ENCODE measurements at regions not wholly inside any gene's neighbourhood (a gene's known extent, or its start where the extent isn't known, plus 50 kb on each side); places are given as distances from the start of the nearest gene placed in this dataset.

- Histone ChIP-seq H3K9me3 (ENCODE audit: control insufficient read depth, low read depth, low read length) (no peaks in the 10 kb centered on the region), H4K20me1 (ENCODE audit: control insufficient read depth, extremely low read depth, insufficient read depth, low read length) (no peaks in the 10 kb centered on the region), H3K4me3 (ENCODE audit: control insufficient read depth in 2 of 3, extremely low read depth in 1 of 3, insufficient read depth in 2 of 3, low read depth in 1 of 3, low read length in 3 of 3) (no peak overlapping the region), H2AFZ (ENCODE audit: control insufficient read depth, low read length) (no peak overlapping the region), H3K9ac (ENCODE audit: control insufficient read depth, extremely low read depth, insufficient read depth, low read length) (no peak overlapping the region), H3K4me2 (ENCODE audit: control insufficient read depth, extremely low read depth, insufficient read depth, low read depth, low read length) (no peak overlapping the region), H3K27ac (ENCODE audit: control insufficient read depth, insufficient read depth, low read length) (no peak overlapping the region), H3K27me3 (ENCODE audit: control insufficient read depth, extremely low read depth, insufficient read depth, low read length) (no peaks in the 10 kb centered on the region), H3K36me3 (ENCODE audit: control insufficient read depth in 2 of 2, extremely low read depth in 1 of 2, insufficient read depth in 2 of 2, low read length in 2 of 2) (no peaks in the 10 kb centered on the region), H3K4me1 (ENCODE audit: control insufficient read depth, extremely low read depth, insufficient read depth, low read length) (peaks cover 8% of the 10 kb centered on the region), H3K9me1 (ENCODE audit: control insufficient read depth, extremely low read depth, insufficient read depth, low read length) (no peaks in the 10 kb centered on the region), H3K79me2 (ENCODE audit: control insufficient read depth, insufficient read depth, low read length) (no peaks in the 10 kb centered on the region)
- no peak for DNase-seq (ENCODE audit: low read depth, low spot score)
- FAIRE-seq, result no peak
- dilution Hi-C loops (cut with MboI; ENCODE audit: extremely low pct_ligation_motif_present, low sequenced_read_pairs), result no loop called here
- TF ChIP-seq, protein P1, sequence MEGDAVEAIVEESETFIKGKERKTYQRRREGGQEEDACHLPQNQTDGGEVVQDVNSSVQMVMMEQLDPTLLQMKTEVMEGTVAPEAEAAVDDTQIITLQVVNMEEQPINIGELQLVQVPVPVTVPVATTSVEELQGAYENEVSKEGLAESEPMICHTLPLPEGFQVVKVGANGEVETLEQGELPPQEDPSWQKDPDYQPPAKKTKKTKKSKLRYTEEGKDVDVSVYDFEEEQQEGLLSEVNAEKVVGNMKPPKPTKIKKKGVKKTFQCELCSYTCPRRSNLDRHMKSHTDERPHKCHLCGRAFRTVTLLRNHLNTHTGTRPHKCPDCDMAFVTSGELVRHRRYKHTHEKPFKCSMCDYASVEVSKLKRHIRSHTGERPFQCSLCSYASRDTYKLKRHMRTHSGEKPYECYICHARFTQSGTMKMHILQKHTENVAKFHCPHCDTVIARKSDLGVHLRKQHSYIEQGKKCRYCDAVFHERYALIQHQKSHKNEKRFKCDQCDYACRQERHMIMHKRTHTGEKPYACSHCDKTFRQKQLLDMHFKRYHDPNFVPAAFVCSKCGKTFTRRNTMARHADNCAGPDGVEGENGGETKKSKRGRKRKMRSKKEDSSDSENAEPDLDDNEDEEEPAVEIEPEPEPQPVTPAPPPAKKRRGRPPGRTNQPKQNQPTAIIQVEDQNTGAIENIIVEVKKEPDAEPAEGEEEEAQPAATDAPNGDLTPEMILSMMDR (optimal IDR thresholded peaks at IDR 0.05 in 1 of 3, IDR thresholded peaks at IDR 0.05 in 1 of 3, conservative IDR thresholded peaks at IDR 0.05 in 1 of 3; ENCODE audit: extremely low read depth in 1 of 3, insufficient read depth in 2 of 3, low read length in 3 of 3), result no peak
- TF ChIP-seq EZH2 (IDR thresholded peaks at IDR 0.05; ENCODE audit: low read length), result no peak
Measured at GRCh38 chr4:40686081-40686913, 56.6 kb upstream of the RBM47 start.

DNA sequence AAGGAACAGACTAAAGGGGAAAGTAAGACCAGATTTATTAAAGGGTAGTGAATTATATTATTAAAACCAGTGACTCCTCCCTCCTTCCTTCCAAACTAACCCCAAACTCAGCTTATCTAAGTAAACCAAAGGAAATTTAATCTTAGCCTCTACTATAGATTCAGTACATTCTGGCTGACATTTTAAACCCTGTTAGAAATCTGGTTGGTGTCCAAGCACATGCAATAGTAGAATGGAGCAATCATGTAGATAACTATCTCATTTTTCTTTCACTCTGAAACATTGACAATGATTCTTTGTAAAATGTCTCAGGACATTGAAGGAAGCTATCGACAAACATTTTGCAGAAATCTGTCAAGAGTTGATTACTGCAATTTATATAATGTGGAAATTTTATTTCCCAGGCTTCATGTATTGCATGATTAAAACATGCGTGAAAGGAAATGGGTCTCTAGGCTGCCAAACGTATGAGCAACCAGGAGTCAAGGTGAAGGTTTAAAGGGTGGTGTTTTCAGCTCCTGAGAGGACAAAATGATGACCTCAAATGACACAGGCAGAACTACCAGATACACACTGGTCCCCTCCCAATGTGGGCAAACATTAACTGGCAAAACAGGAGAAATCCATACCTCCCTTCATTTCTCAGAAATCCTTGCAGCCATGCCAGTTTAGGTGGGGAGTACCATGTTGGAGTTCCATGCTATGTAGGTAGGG, 58.2 kb upstream of the RBM47 start:
- no peak overlapping the region for H2AFZ ChIP-seq (ENCODE audit: control insufficient read depth, low read length)
- H4K20me1 ChIP-seq (ENCODE audit: control insufficient read depth, extremely low read depth, insufficient read depth, low read length), result no peaks in the 10 kb centered on the region
- TF ChIP-seq, protein P1 (optimal IDR thresholded peaks at IDR 0.05 in 1 of 3, IDR thresholded peaks at IDR 0.05 in 1 of 3, conservative IDR thresholded peaks at IDR 0.05 in 1 of 3; ENCODE audit: extremely low read depth in 1 of 3, insufficient read depth in 2 of 3, low read length in 3 of 3), result no peak
- no peak for TF ChIP-seq EZH2 (IDR thresholded peaks at IDR 0.05; ENCODE audit: low read length)
- no peaks in the 10 kb centered on the region for H3K9me3 ChIP-seq (ENCODE audit: control insufficient read depth, low read depth, low read length)
- H3K79me2 ChIP-seq (ENCODE audit: control insufficient read depth, insufficient read depth, low read length), result no peaks in the 10 kb centered on the region
- no peak for DNase-seq (ENCODE audit: low read depth, low spot score)
- H3K4me1 ChIP-seq (ENCODE audit: control insufficient read depth, extremely low read depth, insufficient read depth, low read length), result peaks cover 8% of the 10 kb centered on the region
- H3K36me3 ChIP-seq (ENCODE audit: control insufficient read depth in 2 of 2, extremely low read depth in 1 of 2, insufficient read depth in 2 of 2, low read length in 2 of 2), result no peaks in the 10 kb centered on the region
- no peak for FAIRE-seq
- dilution Hi-C loops (cut with MboI; ENCODE audit: extremely low pct_ligation_motif_present, low sequenced_read_pairs), result no loop called here
- H3K4me2 ChIP-seq (ENCODE audit: control insufficient read depth, extremely low read depth, insufficient read depth, low read depth, low read length), result no peak overlapping the region
- no peaks in the 10 kb centered on the region for H3K27me3 ChIP-seq (ENCODE audit: control insufficient read depth, extremely low read depth, insufficient read depth, low read length)
- no peak overlapping the region for H3K27ac ChIP-seq (ENCODE audit: control insufficient read depth, insufficient read depth, low read length)
- no peaks in the 10 kb centered on the region for H3K9me1 ChIP-seq (ENCODE audit: control insufficient read depth, extremely low read depth, insufficient read depth, low read length)
- H3K4me3 ChIP-seq (ENCODE audit: control insufficient read depth in 2 of 3, extremely low read depth in 1 of 3, insufficient read depth in 2 of 3, low read depth in 1 of 3, low read length in 3 of 3), result no peak overlapping the region
- no peak overlapping the region for H3K9ac ChIP-seq (ENCODE audit: control insufficient read depth, extremely low read depth, insufficient read depth, low read length)

All from keratinocyte (primary cell).